Mesodermal cell (in vitro differentiated cells): ENCODE measurements at regions not wholly inside any gene's neighbourhood (a gene's known extent, or its start where the extent isn't known, plus 50 kb on each side); places are given as distances from the start of the nearest gene placed in this dataset.
"Not testable (repeated sequence)": the region's sequence is repeated elsewhere in the genome, so short reads cannot be mapped to it uniquely, and the experiment has no call there.

ENCODE experiments used
- H3K27ac ChIP-seq: 2 replicates; pipeline ENCODE4 v1.7.0; 2013; ENCODE audit warnings: mild to moderate bottlenecking, low read depth, low read length, moderate library complexity; ENCODE audit not compliant: severe bottlenecking
- H3K36me3 ChIP-seq: 2 replicates; pipeline ENCODE4 v1.7.1; 2013; ENCODE audit warnings: mild to moderate bottlenecking, low read length, moderate library complexity; ENCODE audit not compliant: control insufficient read depth, insufficient read depth
- H3K4me1 ChIP-seq: one replicate; pipeline ENCODE4 v1.7.1; 2013; ENCODE audit warnings: mild to moderate bottlenecking, low read length; ENCODE audit not compliant: insufficient read depth, control insufficient read depth, poor library complexity, severe bottlenecking
- H3K4me3 ChIP-seq: 2 replicates; pipeline ENCODE4 v1.7.0; 2013; ENCODE audit warnings: low read length, control low read depth, mild to moderate bottlenecking; ENCODE audit not compliant: insufficient read depth, poor library complexity, severe bottlenecking; ENCODE audit errors: extremely low read depth
- H3K9me3 ChIP-seq: 2 replicates; pipeline ENCODE4 v1.7.1; 2013; ENCODE audit warnings: mild to moderate bottlenecking, low read length, moderate library complexity; ENCODE audit not compliant: control insufficient read depth
- WGBS, 2 experiments: methylation state at CpG; one replicate each; pipeline ENCODE4 v1.1.5; 2013; ENCODE audit warnings: missing lambda C conversion rate in 2 of 2; ENCODE audit not compliant: insufficient coverage in 2 of 2; 5-methylcytosine and 5-hydroxymethylcytosine counted together

DNA sequence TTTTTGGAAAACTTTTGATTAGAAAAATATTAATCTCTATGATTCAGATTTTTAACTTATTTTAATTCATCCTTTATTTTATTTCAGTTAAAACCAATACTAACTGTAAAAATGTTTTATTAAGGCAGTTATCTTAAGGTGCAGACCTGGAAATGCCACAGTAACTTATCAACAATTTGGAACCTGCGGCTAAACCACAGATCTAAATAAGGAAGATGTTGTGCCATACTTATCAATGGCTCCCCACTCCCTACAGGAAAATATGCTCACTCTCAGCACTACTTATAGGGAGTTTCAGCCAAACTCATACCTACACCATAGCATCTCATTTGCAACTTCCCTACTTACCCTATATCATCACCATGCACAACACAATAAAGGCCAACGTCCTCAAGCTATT, 226.9 kb upstream of the KYNU start:
- Histone ChIP-seq H3K27ac (no peak overlapping the region), H3K36me3 (no peaks in the 10 kb centered on the region), H3K4me1 (no peaks in the 10 kb centered on the region), H3K4me3 (no peak overlapping the region), H3K9me3 (no peaks in the 10 kb centered on the region)
- 92 to 100% methylated on average over 2 of the region's 2 CpGs for WGBS, 2 experiments

GRCh38 chr2:142649581-142649980, 227.9 kb upstream of the KYNU start:
- no peaks in the 10 kb centered on the region for H3K4me1 ChIP-seq
- 86 to 94% methylated on average over 6 to 10 of the region's 12 CpGs for WGBS, 2 experiments
- H3K36me3 ChIP-seq: no peaks in the 10 kb centered on the region
- no peaks in the 10 kb centered on the region for H3K9me3 ChIP-seq
- no peak overlapping the region for H3K4me3 ChIP-seq
- H3K27ac ChIP-seq: no peak overlapping the region

DNA sequence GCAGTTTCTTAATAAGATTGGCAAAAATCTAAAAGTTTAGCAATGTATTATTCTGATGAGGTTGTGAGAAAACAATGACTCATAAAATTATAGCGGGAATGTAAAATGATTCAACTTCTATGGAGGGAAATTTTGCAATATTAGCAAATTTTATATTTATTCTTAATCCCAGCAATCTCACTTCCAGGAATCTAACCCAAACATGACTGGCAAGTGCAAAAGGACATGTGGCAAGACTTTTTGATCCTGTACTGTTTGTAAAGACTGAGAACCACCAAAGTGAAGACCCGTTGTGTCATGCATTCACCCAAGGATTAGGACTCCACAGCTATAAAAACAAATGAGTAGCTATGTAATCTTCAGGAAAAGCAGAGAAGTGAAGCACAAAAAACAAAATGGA, 234.8 kb upstream of the KYNU start:
- no CpG with 5 or more reads among the region's 2 CpGs for WGBS, 2 experiments
- no peak overlapping the region for H3K4me3 ChIP-seq
- H3K27ac ChIP-seq: no peak overlapping the region
- no peaks in the 10 kb centered on the region for H3K9me3 ChIP-seq
- no peaks in the 10 kb centered on the region for H3K36me3 ChIP-seq
- H3K4me1 ChIP-seq: no peaks in the 10 kb centered on the region

DNA sequence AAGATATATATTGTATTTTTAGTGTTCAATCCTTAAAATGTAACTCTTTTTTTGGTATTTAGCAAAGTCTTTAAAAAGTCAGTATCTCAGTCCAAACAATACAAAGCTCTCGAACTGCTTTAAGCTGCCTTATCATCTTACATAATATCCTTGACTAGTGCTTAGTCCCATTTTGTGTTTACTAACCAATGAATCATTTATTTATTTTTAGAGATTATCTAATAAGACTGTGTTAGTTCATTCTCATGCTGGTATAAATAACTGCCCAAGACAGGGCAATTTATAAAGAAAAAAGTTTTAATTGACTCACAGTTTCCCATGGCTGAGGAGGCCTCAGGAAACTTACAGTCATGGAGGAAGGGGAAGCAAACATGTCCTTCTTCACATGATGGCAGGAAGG, 248.3 kb upstream of the KYNU start:
- no peak overlapping the region for H3K27ac ChIP-seq
- H3K4me3 ChIP-seq: no peak overlapping the region
- H3K36me3 ChIP-seq: no peaks in the 10 kb centered on the region
- H3K4me1 ChIP-seq: no peaks in the 10 kb centered on the region
- peaks cover 6% of the 10 kb centered on the region for H3K9me3 ChIP-seq
- WGBS, 2 experiments: no CpG with 5 or more reads among the region's 1 CpG

- no CpG with 5 or more reads among the region's 2 CpGs for WGBS, 2 experiments
- H3K27ac ChIP-seq: no peak overlapping the region
- no peaks in the 10 kb centered on the region for H3K9me3 ChIP-seq
- no peaks in the 10 kb centered on the region for H3K36me3 ChIP-seq
- H3K4me1 ChIP-seq: no peaks in the 10 kb centered on the region
- H3K4me3 ChIP-seq: no peak overlapping the region
Measured at GRCh38 chr2:142621287-142621686, 256.2 kb upstream of the KYNU start.

- Histone ChIP-seq H3K9me3 (no peaks in the 10 kb centered on the region), H3K36me3 (no peaks in the 10 kb centered on the region), H3K4me3 (no peak overlapping the region), H3K27ac (no peak overlapping the region), H3K4me1 (no peaks in the 10 kb centered on the region)
- WGBS, 2 experiments: 100% methylated on average over 1 of the region's 1 CpG; no CpG with 5 or more reads in 1 of the 2 experiments
Measured at GRCh38 chr2:142617461-142617860, 260.0 kb upstream of the KYNU start.

GRCh38 chr2:142615876-142616275, 261.6 kb upstream of the KYNU start:
- Histone ChIP-seq H3K4me1 (no peaks in the 10 kb centered on the region), H3K9me3 (no peaks in the 10 kb centered on the region), H3K4me3 (no peak overlapping the region), H3K27ac (no peak overlapping the region), H3K36me3 (no peaks in the 10 kb centered on the region)
- WGBS, 2 experiments: 77 to 87% methylated on average over 6 to 7 of the region's 9 CpGs

DNA sequence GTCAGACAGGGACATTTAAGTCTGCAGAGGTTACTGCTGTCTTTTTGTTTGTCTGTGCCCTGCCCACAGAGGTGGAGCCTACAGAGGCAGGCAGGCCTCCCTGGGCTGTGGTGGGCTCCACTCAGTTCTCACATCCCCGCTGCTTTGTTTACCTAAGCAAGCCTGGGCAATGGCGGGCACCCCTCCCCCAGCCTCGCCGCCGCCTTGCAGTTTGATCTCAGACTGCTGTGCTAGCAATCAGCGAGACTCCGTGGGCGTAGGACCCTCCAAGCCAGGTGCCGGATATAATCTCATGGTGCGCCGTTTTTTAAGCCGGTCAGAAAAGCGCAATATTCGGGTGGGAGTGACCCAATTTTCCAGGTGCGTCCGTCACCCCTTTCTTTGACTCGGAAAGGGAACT, 264.3 kb upstream of the KYNU start:
- H3K27ac ChIP-seq, H3K4me3 ChIP-seq: not testable (repeated sequence)
- WGBS, 2 experiments: 87 to 93% methylated on average over 6 to 8 of the region's 17 CpGs

GRCh38 chr2:142605421-142605820, 272.0 kb upstream of the KYNU start:
- Histone ChIP-seq H3K27ac (no peak overlapping the region), H3K4me1 (no peaks in the 10 kb centered on the region), H3K9me3 (no peaks in the 10 kb centered on the region), H3K36me3 (no peaks in the 10 kb centered on the region), H3K4me3 (no peak overlapping the region)
- 88 to 91% methylated on average over 3 to 4 of the region's 4 CpGs for WGBS, 2 experiments

More for the DNA sequence above, 264.3 kb upstream of the KYNU start:
- not testable (repeated sequence) for H3K36me3 ChIP-seq, H3K9me3 ChIP-seq, H3K4me1 ChIP-seq

GRCh38 chr2:142603759-142604158, 273.7 kb upstream of the KYNU start:
- Histone ChIP-seq H3K4me1 (no peaks in the 10 kb centered on the region), H3K4me3 (no peak overlapping the region), H3K36me3 (no peaks in the 10 kb centered on the region), H3K27ac (no peak overlapping the region), H3K9me3 (no peaks in the 10 kb centered on the region)
- WGBS, 2 experiments: no CpG with 5 or more reads among the region's 1 CpG

GRCh38 chr2:142602418-142602989, 275.0 kb upstream of the KYNU start:
- H3K4me1 ChIP-seq: no peaks in the 10 kb centered on the region
- no peaks in the 10 kb centered on the region for H3K36me3 ChIP-seq
- no peaks in the 10 kb centered on the region for H3K9me3 ChIP-seq
- no peak overlapping the region for H3K27ac ChIP-seq
- no peak overlapping the region for H3K4me3 ChIP-seq
